CD4-positive, alpha-beta T cell treated with Interleukin-12 subunit alpha and Interleukin-12 subunit beta, for 1 hour (primary cell): ENCODE measurements at regions not wholly inside any gene's neighbourhood (a gene's known extent, or its start where the extent isn't known, plus 50 kb on each side); places are given as distances from the start of the nearest gene placed in this dataset.
"Not testable (repeated sequence)": the region's sequence is repeated elsewhere in the genome, so short reads cannot be mapped to it uniquely, and the experiment has no call there.

Source experiments
- DNase-seq: peaks from one replicate; pipeline ENCODE4 v3.0.0-alpha.2; 2020

DNA sequence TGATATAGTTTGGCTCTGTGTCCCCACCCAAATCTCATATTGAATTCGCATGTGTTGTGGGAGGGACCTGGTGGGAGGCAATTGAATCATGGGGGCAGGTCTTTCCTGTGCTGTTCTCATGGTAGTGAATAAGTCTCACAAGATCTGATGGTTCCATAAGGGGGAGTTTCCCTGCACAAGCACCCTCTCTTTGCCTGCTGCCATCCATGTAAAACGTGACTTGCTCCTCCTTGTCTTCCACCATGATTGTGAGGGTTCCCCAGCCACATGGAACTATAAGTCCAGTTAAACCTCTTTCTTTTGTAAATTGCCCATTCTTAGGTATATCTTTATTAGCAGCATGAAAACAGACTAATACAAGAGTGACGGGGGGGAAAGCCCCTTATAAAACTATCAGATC lies 65.4 kb upstream of the FBXO33 start:
- not testable (repeated sequence) for DNase-seq

- no peak for DNase-seq
Measured at GRCh38 chr14:39492267-39492666, 60.0 kb upstream of the FBXO33 start.

DNA sequence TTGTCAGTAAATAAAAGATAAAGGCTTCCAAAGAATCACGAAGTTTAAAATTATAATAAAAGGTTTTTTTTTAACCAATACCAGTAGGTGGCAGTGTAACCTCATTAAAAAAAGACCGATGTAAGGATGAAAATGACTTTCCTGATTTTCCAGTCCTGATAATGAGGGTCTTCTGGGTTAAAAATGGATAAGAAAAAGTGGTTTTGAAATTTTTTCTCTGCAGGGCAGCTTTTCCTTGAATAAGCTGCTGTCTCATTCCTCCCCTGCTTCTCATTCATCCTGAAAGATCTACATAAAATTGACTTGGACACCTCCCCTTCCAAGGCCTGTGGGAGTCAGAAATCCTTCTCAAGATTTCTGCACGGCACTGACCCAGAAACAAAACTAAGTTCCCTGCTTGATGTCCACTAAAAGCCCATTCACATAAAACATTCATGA lies 58.9 kb upstream of the FBXO33 start:
- DNase-seq = peak; percentile 33

DNA sequence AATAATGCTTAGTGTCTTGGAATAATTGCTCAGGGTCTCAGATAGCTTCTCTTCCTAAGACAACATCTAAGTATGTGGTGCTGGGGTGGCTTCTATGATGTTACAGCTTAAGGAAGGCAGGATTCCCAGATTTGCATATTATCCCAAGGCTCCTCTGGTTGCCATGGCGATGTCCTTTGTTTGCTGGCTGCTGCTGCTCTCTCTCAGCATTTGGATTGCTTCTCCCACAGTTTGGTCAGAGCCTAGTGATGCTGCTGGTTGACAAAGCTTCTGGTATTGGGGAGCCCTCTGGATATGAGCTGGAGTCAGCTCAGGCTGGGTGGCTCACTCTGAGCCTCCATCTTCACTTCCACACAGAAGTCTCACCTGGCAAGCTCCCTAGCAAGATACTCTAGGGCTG lies 56.4 kb upstream of the FBXO33 start:
- DNase-seq = no peak

DNA sequence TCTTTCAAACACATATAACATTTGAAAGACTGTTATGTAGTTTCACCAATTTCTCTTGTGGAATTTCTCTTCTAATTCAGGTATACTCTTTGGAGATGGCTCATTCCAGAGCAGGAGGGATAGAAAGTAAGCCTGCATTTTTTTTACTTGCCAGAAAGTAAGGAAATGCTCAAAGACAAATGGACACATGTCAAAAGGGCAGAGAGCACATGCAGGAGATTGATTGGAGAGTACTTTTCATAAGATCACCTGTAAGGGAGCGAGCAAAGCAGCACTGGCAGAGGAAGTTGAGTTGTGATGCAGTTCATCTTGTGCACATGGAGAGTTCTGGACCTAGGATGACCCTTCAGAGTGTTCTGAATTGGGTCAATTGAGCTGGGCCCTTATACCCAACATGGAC lies 51.4 kb upstream of the FBXO33 start:
- DNase-seq = no peak
